Kidney capillary endothelial cell (primary cell): ENCODE measurements at regions not wholly inside any gene's neighbourhood (a gene's known extent, or its start where the extent isn't known, plus 50 kb on each side); places are given as distances from the start of the nearest gene placed in this dataset.

ENCODE experiments used
- DNase-seq: peaks from one replicate; pipeline ENCODE4 v3.0.0-alpha.2; 2018; ENCODE audit warnings: low spot score

GRCh38 chr9:10999646-11000045 lies 386.8 kb upstream of the PTPRD start:
- no peak for DNase-seq

GRCh38 chr9:11001546-11001945 lies 388.7 kb upstream of the PTPRD start:
- no peak for DNase-seq

- DNase-seq = no peak
Measured at GRCh38 chr9:11002705-11003104, 389.9 kb upstream of the PTPRD start.

GRCh38 chr9:11003836-11004235 lies 391.0 kb upstream of the PTPRD start:
- no peak for DNase-seq

- no peak for DNase-seq
Measured at GRCh38 chr9:11011696-11012095, 398.9 kb upstream of the PTPRD start.

- no peak for DNase-seq
Measured at GRCh38 chr9:11016081-11016480, 403.3 kb upstream of the PTPRD start.

GRCh38 chr9:11023201-11023600 lies 410.4 kb upstream of the PTPRD start:
- no peak for DNase-seq

- no peak for DNase-seq
Measured at GRCh38 chr9:11025775-11026174, 413.0 kb upstream of the PTPRD start.

GRCh38 chr9:11038366-11038765 lies 425.6 kb upstream of the PTPRD start:
- DNase-seq = no peak

GRCh38 chr9:11039006-11039405 lies 426.2 kb upstream of the PTPRD start:
- no peak for DNase-seq

- DNase-seq = no peak
Measured at GRCh38 chr9:11045589-11045988, 432.8 kb upstream of the PTPRD start.

GRCh38 chr9:11063263-11063662 lies 450.5 kb upstream of the PTPRD start:
- no peak for DNase-seq

GRCh38 chr9:11064909-11065308 lies 452.1 kb upstream of the PTPRD start:
- DNase-seq = no peak

GRCh38 chr9:11072176-11072575 lies 459.4 kb upstream of the PTPRD start:
- no peak for DNase-seq

GRCh38 chr9:11086561-11086960 lies 473.8 kb upstream of the PTPRD start:
- DNase-seq = no peak

- no peak for DNase-seq
Measured at GRCh38 chr9:11088821-11089374, 476.1 kb upstream of the PTPRD start.

GRCh38 chr9:11092974-11093373 lies 480.2 kb upstream of the PTPRD start:
- DNase-seq = no peak

GRCh38 chr9:11097020-11097419 lies 484.2 kb upstream of the PTPRD start:
- DNase-seq = no peak

- no peak for DNase-seq
Measured at GRCh38 chr9:11103525-11103924, 490.7 kb upstream of the PTPRD start.

- DNase-seq = no peak
Measured at GRCh38 chr9:11107196-11107595, 494.4 kb upstream of the PTPRD start.

- DNase-seq = no peak
Measured at GRCh38 chr9:11128156-11128555, 515.4 kb upstream of the PTPRD start.

- DNase-seq = no peak
Measured at GRCh38 chr9:11135851-11136250, 523.0 kb upstream of the PTPRD start.

GRCh38 chr9:11141357-11141756 lies 528.6 kb upstream of the PTPRD start:
- DNase-seq = no peak

- no peak for DNase-seq
Measured at GRCh38 chr9:11142965-11143738, 530.4 kb upstream of the PTPRD start.
